GM23338 (cell line): ENCODE measurements at regions not wholly inside any gene's neighbourhood (a gene's known extent, or its start where the extent isn't known, plus 50 kb on each side); places are given as distances from the start of the nearest gene placed in this dataset.

ENCODE experiments used
- ATAC-seq: fragments of 200-7000 bp; cut with Tn5 transposase; 3 replicates; pipeline ENCODE4 v1.9.1; 2020
- DNase-seq: peaks from one replicate; pipeline ENCODE4 v3.0.0-alpha.2; 2015; ENCODE audit warnings: low spot score
- H2AFZ ChIP-seq: fragments of 200-600 bp; sonication (generic); 2 replicates; pipeline ENCODE4 v1.8.0; 2016; ENCODE audit warnings: antibody characterized with exemption, mild to moderate bottlenecking, moderate library complexity
- H3F3A ChIP-seq: fragments of 200-600 bp; sonication (generic); replicated peaks from 2 replicates; pipeline ENCODE4 v1.8.0; 2017; ENCODE audit warnings: antibody characterized with exemption, mixed run types, low read depth
- H3K27ac ChIP-seq: fragments of 200-600 bp; sonication (generic); 2 replicates; pipeline ENCODE4 v1.6.1; 2016; ENCODE audit warnings: low read depth
- H3K27me3 ChIP-seq: fragments of 200-600 bp; sonication (generic); 2 replicates; pipeline ENCODE4 v1.8.0; 2016; ENCODE audit warnings: mild to moderate bottlenecking, mixed run types, moderate library complexity; ENCODE audit not compliant: insufficient read depth
- H3K36me3 ChIP-seq: fragments of 200-600 bp; sonication (generic); 2 replicates; pipeline ENCODE4 v1.8.0; 2016; ENCODE audit warnings: mild to moderate bottlenecking; ENCODE audit not compliant: insufficient read depth
- H3K4me1 ChIP-seq: fragments of 200-600 bp; sonication (generic); 2 replicates; pipeline ENCODE4 v1.8.0; 2016; ENCODE audit warnings: mild to moderate bottlenecking, moderate library complexity; ENCODE audit not compliant: insufficient read depth
- H3K4me2 ChIP-seq: fragments of 200-600 bp; sonication (generic); 2 replicates; pipeline ENCODE4 v1.7.1; 2017; ENCODE audit warnings: mixed run types
- H3K4me3 ChIP-seq: fragments of 200-600 bp; sonication (generic); 2 replicates; pipeline ENCODE4 v1.6.1; 2016; ENCODE audit warnings: mixed run types
- H3K79me2 ChIP-seq: fragments of 200-600 bp; sonication (generic); replicated peaks from 2 replicates; pipeline ENCODE4 v1.8.0; 2017; ENCODE audit warnings: mild to moderate bottlenecking; ENCODE audit not compliant: insufficient read depth
- H3K9me2 ChIP-seq: fragments of 200-600 bp; sonication (generic); 2 replicates; pipeline ENCODE4 v1.8.0; 2017; ENCODE audit not compliant: insufficient read depth
- H4K20me1 ChIP-seq: fragments of 200-600 bp; sonication (generic); replicated peaks from 2 replicates; pipeline ENCODE4 v1.8.0; 2017; ENCODE audit warnings: mild to moderate bottlenecking; ENCODE audit not compliant: insufficient read depth
- H3K27ac Mint-ChIP-seq: 2 replicates; pipeline ENCODE4 v1.8.0; 2020; ENCODE audit warnings: inconsistent platforms, mild to moderate bottlenecking, moderate library complexity, mixed read lengths
- H3K27me3 Mint-ChIP-seq: 3 replicates; pipeline ENCODE4 v1.8.0; 2022; ENCODE audit warnings: low read depth, mild to moderate bottlenecking, moderate library complexity, mixed read lengths, inconsistent platforms; ENCODE audit not compliant: insufficient read depth, poor library complexity
- H3K36me3 Mint-ChIP-seq: 3 replicates; pipeline ENCODE4 v1.8.0; 2021; ENCODE audit warnings: low read depth, mild to moderate bottlenecking, inconsistent platforms, moderate library complexity, mixed read lengths
- H3K4me1 Mint-ChIP-seq: 3 replicates; pipeline ENCODE4 v1.8.0; 2020; ENCODE audit warnings: mild to moderate bottlenecking, inconsistent platforms, mixed read lengths
- H3K4me3 Mint-ChIP-seq: 3 replicates; pipeline ENCODE4 v1.8.0; 2021; ENCODE audit warnings: moderate library complexity, mild to moderate bottlenecking, inconsistent platforms, mixed read lengths
- H3K9me3 Mint-ChIP-seq: 3 replicates; pipeline ENCODE4 v1.8.0; 2020; ENCODE audit warnings: moderate library complexity, mild to moderate bottlenecking, inconsistent platforms, mixed read lengths
- CREB1 ChIP-seq: fragments of 250-450 bp; sonication (Bioruptor Pico); IDR thresholded peaks from 2 replicates; pipeline ENCODE4 v1.5.0; 2020; ENCODE audit warnings: low read depth, mild to moderate bottlenecking, moderate library complexity
- EZH2 ChIP-seq: fragments of 200-600 bp; sonication (generic); IDR thresholded peaks from one replicate; pipeline ENCODE4 v1.8.0; 2017; ENCODE audit warnings: antibody characterized with exemption, mild to moderate bottlenecking, low read depth; ENCODE audit not compliant: unreplicated experiment
- EZH2phosphoT487 ChIP-seq: fragments of 200-600 bp; sonication (generic); IDR thresholded peaks from one replicate; pipeline ENCODE4 v1.8.1; 2018; ENCODE audit warnings: antibody characterized with exemption; ENCODE audit not compliant: unreplicated experiment
- STAT1 ChIP-seq: IDR thresholded peaks from one replicate; pipeline ENCODE4 v1.6.1; 2016; ENCODE audit warnings: antibody characterized with exemption; ENCODE audit not compliant: unreplicated experiment
- ZNF114 ChIP-seq: fragments of 250-450 bp; sonication (Bioruptor Pico); IDR thresholded peaks from 2 replicates; pipeline ENCODE4 v1.5.0; 2020; ENCODE audit warnings: mild to moderate bottlenecking, moderate library complexity
- TF ChIP-seq, protein P1 (sequence below): IDR thresholded peaks from 2 replicates; pipeline ENCODE4 v1.6.1; 2016; ENCODE audit warnings: antibody characterized with exemption
- TF ChIP-seq, protein P2 (sequence below), 2 experiments: fragments of 200-600 bp in 1 of 2; sonication (generic) in 1 of 2; conservative IDR thresholded peaks; 2 replicates each; pipeline versions ENCODE4 v1.5.1 to v1.6.1; 2016 to 2017; ENCODE audit warnings: antibody characterized with exemption in 2 of 2, low read depth in 2 of 2, mild to moderate bottlenecking in 2 of 2, moderate library complexity in 1 of 2
- TF ChIP-seq, protein P3 (sequence below): fragments of 250-450 bp; sonication (Bioruptor Pico); IDR thresholded peaks from 2 replicates; pipeline ENCODE4 v1.5.0; 2020; ENCODE audit warnings: mild to moderate bottlenecking, moderate library complexity

DNA sequence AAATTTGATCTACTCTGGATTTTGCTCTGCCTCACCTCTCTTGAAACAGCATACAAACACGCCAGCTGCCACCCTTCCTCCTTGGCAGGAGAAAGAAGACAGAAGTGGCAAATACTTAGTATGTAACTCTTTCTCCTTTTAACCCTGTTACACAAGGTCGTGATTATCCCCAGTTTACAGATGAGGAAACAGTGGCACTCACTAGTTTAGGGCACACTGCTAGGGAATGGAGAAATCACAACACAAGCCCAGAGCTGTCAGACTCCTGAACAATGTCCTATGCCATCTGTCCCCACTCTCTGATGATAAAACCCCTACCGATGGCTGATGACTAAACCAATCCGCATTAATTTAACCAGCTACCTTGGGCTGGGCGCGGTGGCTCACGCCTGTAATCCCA, 79.7 kb downstream of the FGD2 start:
- Mint-ChIP-seq H3K4me1 (peaks cover 11% of the 10 kb centered on the region), H3K4me3 (no peak overlapping the region), H3K9me3 (no peaks in the 10 kb centered on the region), H3K27ac (no peak overlapping the region), H3K27me3 (peaks cover 19% of the 10 kb centered on the region), H3K36me3 (no peaks in the 10 kb centered on the region)
- H3K27me3 ChIP-seq: no peaks in the 10 kb centered on the region
- ATAC-seq: no peak
- no peaks in the 10 kb centered on the region for H3K9me2 ChIP-seq
- no peaks in the 10 kb centered on the region for H4K20me1 ChIP-seq
- H3K4me3 ChIP-seq: no peak overlapping the region
- no peak overlapping the region for H3K4me2 ChIP-seq
- H3F3A ChIP-seq: no peaks in the 10 kb centered on the region
- no peak for DNase-seq
- H2AFZ ChIP-seq: no peak overlapping the region
- peaks cover 7% of the 10 kb centered on the region for H3K4me1 ChIP-seq
- no peak overlapping the region for H3K27ac ChIP-seq
- no peak for TF ChIP-seq EZH2phosphoT487
- TF ChIP-seq ZNF114: no peak
- H3K79me2 ChIP-seq: no peaks in the 10 kb centered on the region
- H3K36me3 ChIP-seq: no peaks in the 10 kb centered on the region

DNA sequence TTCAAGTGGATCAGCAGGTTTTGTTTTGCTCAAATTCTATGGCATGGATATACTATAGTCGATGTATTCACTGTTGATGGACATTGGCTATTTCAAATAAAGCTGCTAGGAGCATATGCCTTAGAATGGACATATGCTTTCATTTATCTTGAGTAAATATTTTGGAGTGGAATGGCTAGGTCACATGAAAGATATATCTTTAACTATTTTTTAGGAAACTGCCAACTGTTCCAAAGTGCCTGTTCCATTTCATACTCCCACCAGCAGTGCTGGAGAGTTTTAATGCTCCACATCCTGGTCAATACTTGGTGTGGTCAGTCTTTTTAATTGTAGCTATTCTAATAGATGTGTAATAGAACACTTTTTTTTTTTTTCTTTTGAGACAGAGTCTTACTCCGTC, 81.1 kb upstream of the PIM1 start:
- Histone ChIP-seq H3K4me1 (peaks cover 12% of the 10 kb centered on the region; the same call in 1 of the 2 replicates), H3K79me2 (no peaks in the 10 kb centered on the region), H3K4me3 (no peak overlapping the region), H3K9me2 (no peaks in the 10 kb centered on the region), H3K27me3 (no peaks in the 10 kb centered on the region), H2AFZ (no peak overlapping the region), H3K36me3 (no peaks in the 10 kb centered on the region), H3F3A (no peaks in the 10 kb centered on the region), H4K20me1 (no peaks in the 10 kb centered on the region), H3K4me2 (no peak overlapping the region), H3K27ac (no peak overlapping the region)
- Mint-ChIP-seq H3K4me1 (peaks cover 11% of the 10 kb centered on the region; the same call in 2 of the 3 replicates), H3K27ac (no peak overlapping the region), H3K9me3 (no peaks in the 10 kb centered on the region), H3K4me3 (no peak overlapping the region), H3K27me3 (peaks cover 9% of the 10 kb centered on the region), H3K36me3 (no peaks in the 10 kb centered on the region)
- no peak for ATAC-seq
- no peak for DNase-seq
- no peak for TF ChIP-seq CREB1 (CRISPR knock-in tag)
- TF ChIP-seq, protein P1, sequence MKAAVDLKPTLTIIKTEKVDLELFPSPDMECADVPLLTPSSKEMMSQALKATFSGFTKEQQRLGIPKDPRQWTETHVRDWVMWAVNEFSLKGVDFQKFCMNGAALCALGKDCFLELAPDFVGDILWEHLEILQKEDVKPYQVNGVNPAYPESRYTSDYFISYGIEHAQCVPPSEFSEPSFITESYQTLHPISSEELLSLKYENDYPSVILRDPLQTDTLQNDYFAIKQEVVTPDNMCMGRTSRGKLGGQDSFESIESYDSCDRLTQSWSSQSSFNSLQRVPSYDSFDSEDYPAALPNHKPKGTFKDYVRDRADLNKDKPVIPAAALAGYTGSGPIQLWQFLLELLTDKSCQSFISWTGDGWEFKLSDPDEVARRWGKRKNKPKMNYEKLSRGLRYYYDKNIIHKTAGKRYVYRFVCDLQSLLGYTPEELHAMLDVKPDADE: no peak
- TF ChIP-seq STAT1: no peak
- TF ChIP-seq EZH2: no peak
- TF ChIP-seq, protein P2, sequence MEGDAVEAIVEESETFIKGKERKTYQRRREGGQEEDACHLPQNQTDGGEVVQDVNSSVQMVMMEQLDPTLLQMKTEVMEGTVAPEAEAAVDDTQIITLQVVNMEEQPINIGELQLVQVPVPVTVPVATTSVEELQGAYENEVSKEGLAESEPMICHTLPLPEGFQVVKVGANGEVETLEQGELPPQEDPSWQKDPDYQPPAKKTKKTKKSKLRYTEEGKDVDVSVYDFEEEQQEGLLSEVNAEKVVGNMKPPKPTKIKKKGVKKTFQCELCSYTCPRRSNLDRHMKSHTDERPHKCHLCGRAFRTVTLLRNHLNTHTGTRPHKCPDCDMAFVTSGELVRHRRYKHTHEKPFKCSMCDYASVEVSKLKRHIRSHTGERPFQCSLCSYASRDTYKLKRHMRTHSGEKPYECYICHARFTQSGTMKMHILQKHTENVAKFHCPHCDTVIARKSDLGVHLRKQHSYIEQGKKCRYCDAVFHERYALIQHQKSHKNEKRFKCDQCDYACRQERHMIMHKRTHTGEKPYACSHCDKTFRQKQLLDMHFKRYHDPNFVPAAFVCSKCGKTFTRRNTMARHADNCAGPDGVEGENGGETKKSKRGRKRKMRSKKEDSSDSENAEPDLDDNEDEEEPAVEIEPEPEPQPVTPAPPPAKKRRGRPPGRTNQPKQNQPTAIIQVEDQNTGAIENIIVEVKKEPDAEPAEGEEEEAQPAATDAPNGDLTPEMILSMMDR (conservative IDR thresholded peaks at IDR 0.05; ENCODE audit: low read depth in 2 of 2): no peak
- no peak for TF ChIP-seq ZNF114
- TF ChIP-seq, protein P3, sequence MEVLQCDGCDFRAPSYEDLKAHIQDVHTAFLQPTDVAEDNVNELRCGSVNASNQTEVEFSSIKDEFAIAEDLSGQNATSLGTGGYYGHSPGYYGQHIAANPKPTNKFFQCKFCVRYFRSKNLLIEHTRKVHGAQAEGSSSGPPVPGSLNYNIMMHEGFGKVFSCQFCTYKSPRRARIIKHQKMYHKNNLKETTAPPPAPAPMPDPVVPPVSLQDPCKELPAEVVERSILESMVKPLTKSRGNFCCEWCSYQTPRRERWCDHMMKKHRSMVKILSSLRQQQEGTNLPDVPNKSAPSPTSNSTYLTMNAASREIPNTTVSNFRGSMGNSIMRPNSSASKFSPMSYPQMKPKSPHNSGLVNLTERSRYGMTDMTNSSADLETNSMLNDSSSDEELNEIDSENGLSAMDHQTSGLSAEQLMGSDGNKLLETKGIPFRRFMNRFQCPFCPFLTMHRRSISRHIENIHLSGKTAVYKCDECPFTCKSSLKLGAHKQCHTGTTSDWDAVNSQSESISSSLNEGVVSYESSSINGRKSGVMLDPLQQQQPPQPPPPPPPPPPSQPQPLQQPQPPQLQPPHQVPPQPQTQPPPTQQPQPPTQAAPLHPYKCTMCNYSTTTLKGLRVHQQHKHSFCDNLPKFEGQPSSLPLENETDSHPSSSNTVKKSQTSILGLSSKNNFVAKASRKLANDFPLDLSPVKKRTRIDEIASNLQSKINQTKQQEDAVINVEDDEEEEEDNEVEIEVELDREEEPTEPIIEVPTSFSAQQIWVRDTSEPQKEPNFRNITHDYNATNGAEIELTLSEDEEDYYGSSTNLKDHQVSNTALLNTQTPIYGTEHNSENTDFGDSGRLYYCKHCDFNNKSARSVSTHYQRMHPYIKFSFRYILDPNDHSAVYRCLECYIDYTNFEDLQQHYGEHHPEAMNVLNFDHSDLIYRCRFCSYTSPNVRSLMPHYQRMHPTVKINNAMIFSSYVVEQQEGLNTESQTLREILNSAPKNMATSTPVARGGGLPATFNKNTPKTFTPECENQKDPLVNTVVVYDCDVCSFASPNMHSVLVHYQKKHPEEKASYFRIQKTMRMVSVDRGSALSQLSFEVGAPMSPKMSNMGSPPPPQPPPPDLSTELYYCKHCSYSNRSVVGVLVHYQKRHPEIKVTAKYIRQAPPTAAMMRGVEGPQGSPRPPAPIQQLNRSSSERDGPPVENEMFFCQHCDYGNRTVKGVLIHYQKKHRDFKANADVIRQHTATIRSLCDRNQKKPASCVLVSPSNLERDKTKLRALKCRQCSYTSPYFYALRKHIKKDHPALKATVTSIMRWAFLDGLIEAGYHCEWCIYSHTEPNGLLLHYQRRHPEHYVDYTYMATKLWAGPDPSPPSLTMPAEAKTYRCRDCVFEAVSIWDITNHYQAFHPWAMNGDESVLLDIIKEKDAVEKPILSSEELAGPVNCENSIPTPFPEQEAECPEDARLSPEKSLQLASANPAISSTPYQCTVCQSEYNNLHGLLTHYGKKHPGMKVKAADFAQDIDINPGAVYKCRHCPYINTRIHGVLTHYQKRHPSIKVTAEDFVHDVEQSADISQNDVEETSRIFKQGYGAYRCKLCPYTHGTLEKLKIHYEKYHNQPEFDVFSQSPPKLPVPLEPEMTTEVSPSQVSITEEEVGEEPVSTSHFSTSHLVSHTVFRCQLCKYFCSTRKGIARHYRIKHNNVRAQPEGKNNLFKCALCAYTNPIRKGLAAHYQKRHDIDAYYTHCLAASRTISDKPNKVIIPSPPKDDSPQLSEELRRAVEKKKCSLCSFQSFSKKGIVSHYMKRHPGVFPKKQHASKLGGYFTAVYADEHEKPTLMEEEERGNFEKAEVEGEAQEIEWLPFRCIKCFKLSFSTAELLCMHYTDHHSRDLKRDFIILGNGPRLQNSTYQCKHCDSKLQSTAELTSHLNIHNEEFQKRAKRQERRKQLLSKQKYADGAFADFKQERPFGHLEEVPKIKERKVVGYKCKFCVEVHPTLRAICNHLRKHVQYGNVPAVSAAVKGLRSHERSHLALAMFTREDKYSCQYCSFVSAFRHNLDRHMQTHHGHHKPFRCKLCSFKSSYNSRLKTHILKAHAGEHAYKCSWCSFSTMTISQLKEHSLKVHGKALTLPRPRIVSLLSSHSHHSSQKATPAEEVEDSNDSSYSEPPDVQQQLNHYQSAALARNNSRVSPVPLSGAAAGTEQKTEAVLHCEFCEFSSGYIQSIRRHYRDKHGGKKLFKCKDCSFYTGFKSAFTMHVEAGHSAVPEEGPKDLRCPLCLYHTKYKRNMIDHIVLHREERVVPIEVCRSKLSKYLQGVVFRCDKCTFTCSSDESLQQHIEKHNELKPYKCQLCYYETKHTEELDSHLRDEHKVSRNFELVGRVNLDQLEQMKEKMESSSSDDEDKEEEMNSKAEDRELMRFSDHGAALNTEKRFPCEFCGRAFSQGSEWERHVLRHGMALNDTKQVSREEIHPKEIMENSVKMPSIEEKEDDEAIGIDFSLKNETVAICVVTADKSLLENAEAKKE (CRISPR knock-in tag): no peak
